Loucy (cell line): ENCODE measurements at regions not wholly inside any gene's neighbourhood (a gene's known extent, or its start where the extent isn't known, plus 50 kb on each side); places are given as distances from the start of the nearest gene placed in this dataset.

ENCODE experiments used
- H2AFZ ChIP-seq: fragments of 200-600 bp; sonication (generic); 2 replicates; pipeline ENCODE4 v1.6.0; 2016; ENCODE audit warnings: antibody characterized with exemption, mild to moderate bottlenecking, low read length, moderate library complexity
- H3F3A ChIP-seq: fragments of 200-600 bp; 2 replicates; pipeline ENCODE4 v1.6.0; 2016; ENCODE audit warnings: antibody characterized with exemption, low read depth, mild to moderate bottlenecking
- H3K27me3 ChIP-seq: fragments of 200-600 bp; sonication (generic); 2 replicates; pipeline ENCODE4 v1.6.1; 2014; ENCODE audit warnings: low read length, mild to moderate bottlenecking; ENCODE audit not compliant: insufficient read depth, poor library complexity, severe bottlenecking
- H3K36me3 ChIP-seq: fragments of 200-600 bp; sonication (generic); 2 replicates; pipeline ENCODE4 v1.6.1; 2016; ENCODE audit warnings: low read length; ENCODE audit not compliant: insufficient read depth
- H3K4me1 ChIP-seq: fragments of 200-600 bp; sonication (generic); 2 replicates; pipeline ENCODE4 v1.5.1; 2014; ENCODE audit warnings: low read length, mild to moderate bottlenecking; ENCODE audit not compliant: insufficient read depth, poor library complexity, severe bottlenecking
- H3K4me2 ChIP-seq: fragments of 200-600 bp; sonication (generic); 2 replicates; pipeline ENCODE4 v1.6.0; 2014; ENCODE audit warnings: antibody characterized with exemption, low read length, low read depth, mild to moderate bottlenecking; ENCODE audit not compliant: poor library complexity, severe bottlenecking
- H3K4me3 ChIP-seq: fragments of 200-600 bp; sonication (generic); 2 replicates; pipeline ENCODE4 v1.5.1; 2014; ENCODE audit warnings: low read length, mild to moderate bottlenecking, mixed read lengths; ENCODE audit not compliant: poor library complexity, severe bottlenecking
- H3K79me2 ChIP-seq: fragments of 200-600 bp; sonication (generic); 2 replicates; pipeline ENCODE4 v1.6.1; 2014; ENCODE audit warnings: low read length; ENCODE audit not compliant: insufficient read depth
- H3K9ac ChIP-seq: fragments of 200-600 bp; sonication (generic); 2 replicates; pipeline ENCODE4 v1.6.0; 2014; ENCODE audit warnings: mild to moderate bottlenecking, low read depth, low read length, moderate library complexity; ENCODE audit not compliant: poor library complexity, severe bottlenecking
- H3K9me2 ChIP-seq: fragments of 200-600 bp; sonication (generic); replicated peaks from 2 replicates; pipeline ENCODE4 v1.6.1; 2016; ENCODE audit warnings: low read depth, low read length, mixed read lengths
- H3K9me3 ChIP-seq: fragments of 200-600 bp; sonication (generic); 2 replicates; pipeline ENCODE4 v1.6.1; 2014; ENCODE audit warnings: mild to moderate bottlenecking, antibody characterized with exemption, low read length, low read depth; ENCODE audit not compliant: insufficient read depth
- H4K20me1 ChIP-seq: fragments of 200-600 bp; sonication (generic); 2 replicates; pipeline ENCODE4 v1.6.0; 2014; ENCODE audit warnings: antibody characterized with exemption, low read length, mild to moderate bottlenecking; ENCODE audit not compliant: insufficient read depth, poor library complexity, severe bottlenecking
- CTCF ChIP-seq: fragments of 200-600 bp; sonication (generic); conservative IDR thresholded peaks from 2 replicates; pipeline ENCODE4 v1.5.1; 2014; ENCODE audit warnings: mild to moderate bottlenecking, antibody characterized with exemption, low read length
- EZH2phosphoT487 ChIP-seq: fragments of 200-600 bp; IDR thresholded peaks from 2 replicates; pipeline ENCODE4 v1.6.1; 2018; ENCODE audit warnings: antibody characterized with exemption, mild to moderate bottlenecking, moderate library complexity, borderline replicate concordance

- Histone ChIP-seq H4K20me1 (no peaks in the 10 kb centered on the region), H2AFZ (no peak overlapping the region), H3K4me1 (no peaks in the 10 kb centered on the region), H3K9me2 (no peaks in the 10 kb centered on the region), H3K79me2 (no peaks in the 10 kb centered on the region), H3K36me3 (no peaks in the 10 kb centered on the region), H3K27me3 (no peaks in the 10 kb centered on the region), H3K4me3 (no peak overlapping the region), H3F3A (no peaks in the 10 kb centered on the region), H3K9me3 (no peaks in the 10 kb centered on the region), H3K9ac (no peak overlapping the region), H3K4me2 (no peak overlapping the region)
- TF ChIP-seq EZH2phosphoT487: no peak
- TF ChIP-seq CTCF: no peak
Observed at GRCh38 chr12:92070864-92071445, 74.7 kb downstream of the BTG1 start.

- no peak overlapping the region for H3K4me2 ChIP-seq
- no peaks in the 10 kb centered on the region for H3K9me2 ChIP-seq
- no peaks in the 10 kb centered on the region for H3K79me2 ChIP-seq
- no peaks in the 10 kb centered on the region for H3K4me1 ChIP-seq
- H3F3A ChIP-seq: no peaks in the 10 kb centered on the region
- no peak for TF ChIP-seq EZH2phosphoT487
- no peak for TF ChIP-seq CTCF
- H3K9ac ChIP-seq: no peak overlapping the region
- H3K9me3 ChIP-seq: no peaks in the 10 kb centered on the region
- no peaks in the 10 kb centered on the region for H4K20me1 ChIP-seq
- no peaks in the 10 kb centered on the region for H3K27me3 ChIP-seq
- H3K36me3 ChIP-seq: no peaks in the 10 kb centered on the region
- H2AFZ ChIP-seq: no peak overlapping the region
- H3K4me3 ChIP-seq: no peak overlapping the region
Observed at GRCh38 chr12:92070054-92070863, 75.4 kb downstream of the BTG1 start.

- Histone ChIP-seq H3K9ac (no peak overlapping the region), H3K9me3 (no peaks in the 10 kb centered on the region), H2AFZ (no peak overlapping the region), H3K4me1 (no peaks in the 10 kb centered on the region), H3K9me2 (no peaks in the 10 kb centered on the region), H3K79me2 (no peaks in the 10 kb centered on the region), H3K4me3 (no peak overlapping the region), H3K36me3 (no peaks in the 10 kb centered on the region), H3F3A (no peaks in the 10 kb centered on the region), H3K27me3 (no peaks in the 10 kb centered on the region), H4K20me1 (no peaks in the 10 kb centered on the region), H3K4me2 (no peak overlapping the region)
- TF ChIP-seq EZH2phosphoT487: no peak
- no peak for TF ChIP-seq CTCF
Observed at GRCh38 chr12:92068459-92068858, 77.2 kb downstream of the BTG1 start.
